Dermis microvascular lymphatic vessel endothelial cell (primary cell): ENCODE measurements at regions not wholly inside any gene's neighbourhood (a gene's known extent, or its start where the extent isn't known, plus 50 kb on each side); places are given as distances from the start of the nearest gene placed in this dataset.

Source experiments
- DNase-seq, 2 donors: peaks; one replicate each; pipeline versions ENCODE4 v3.0.0 to v3.0.0-alpha.2; 2010; ENCODE audit warnings: low read depth in 2 of 2

DNA sequence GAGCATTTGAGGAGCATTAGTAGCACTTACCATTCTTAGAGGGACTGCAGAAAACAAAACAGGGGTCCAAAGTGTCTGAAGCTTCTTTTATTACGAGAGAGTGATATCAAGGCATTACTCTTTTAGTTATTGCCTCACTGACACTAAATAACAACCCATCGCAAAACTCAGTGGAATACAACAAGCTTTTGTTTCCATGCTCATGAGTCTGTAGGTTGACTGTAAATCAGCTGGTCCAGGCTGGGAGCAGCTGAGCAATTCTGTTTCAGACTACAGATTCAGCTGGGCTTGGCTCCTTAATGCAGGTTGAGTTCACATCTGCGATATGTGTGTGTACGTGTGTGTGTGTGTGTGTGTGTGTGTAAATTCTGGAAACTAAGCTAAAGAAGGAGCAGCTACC is 501.8 kb upstream of the PKDCC start:
- no peak for DNase-seq

DNA sequence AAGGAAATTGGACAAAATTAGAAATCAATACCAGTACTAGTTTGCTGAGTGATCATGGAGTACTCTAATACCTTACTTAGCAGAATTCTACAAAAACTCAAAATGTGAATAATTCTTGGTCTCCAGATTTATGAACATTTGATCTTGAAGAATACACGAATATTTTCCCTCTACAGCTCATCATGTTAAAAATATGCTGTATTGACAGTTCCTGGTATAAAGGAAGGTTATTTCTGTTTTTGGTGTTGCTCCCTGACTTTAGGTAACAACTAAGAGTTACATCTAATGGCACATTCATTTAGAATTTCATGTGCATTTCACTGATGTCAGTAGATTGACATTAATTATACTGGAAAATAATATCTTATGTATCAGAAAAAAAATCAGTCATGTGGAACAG is 479.2 kb upstream of the PKDCC start:
- DNase-seq, result no peak

DNA sequence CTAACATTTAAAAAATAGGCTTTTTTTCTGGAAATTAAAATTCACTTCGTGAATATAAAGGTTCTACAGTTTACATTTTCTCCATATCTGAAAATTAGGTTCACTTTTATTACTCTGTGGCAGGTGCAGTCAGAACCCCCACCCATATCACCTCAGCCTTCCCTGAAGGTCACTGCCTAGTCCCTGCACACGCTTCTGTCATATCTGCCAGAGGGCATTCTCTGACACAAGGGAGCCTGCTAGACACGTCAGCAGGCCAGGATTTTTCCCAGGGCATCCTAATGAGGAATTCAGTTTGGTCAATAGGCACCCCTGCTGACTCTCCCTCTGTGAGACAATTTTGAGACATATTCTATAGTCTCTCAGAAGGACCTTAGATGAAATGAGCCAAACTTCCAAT is 475.7 kb upstream of the PKDCC start:
- DNase-seq, result no peak

DNA sequence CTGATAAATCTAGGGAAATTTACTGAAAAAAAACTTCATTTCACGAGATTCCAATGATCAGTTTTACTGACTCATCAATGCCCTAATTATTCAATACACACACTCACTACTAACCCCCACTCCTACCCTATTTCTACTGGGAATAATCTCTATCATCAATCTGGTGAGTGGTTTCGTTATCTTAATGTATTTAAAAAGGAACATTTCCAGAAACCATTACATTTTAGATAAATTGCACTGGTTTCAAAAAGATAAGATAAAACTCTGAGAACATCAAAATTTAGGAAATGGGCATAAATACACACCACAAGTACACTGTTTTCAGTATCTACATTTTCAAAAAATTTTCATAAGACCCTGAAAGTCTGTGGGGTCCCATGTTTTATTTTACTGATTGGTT is 471.4 kb upstream of the PKDCC start:
- no peak for DNase-seq

DNA sequence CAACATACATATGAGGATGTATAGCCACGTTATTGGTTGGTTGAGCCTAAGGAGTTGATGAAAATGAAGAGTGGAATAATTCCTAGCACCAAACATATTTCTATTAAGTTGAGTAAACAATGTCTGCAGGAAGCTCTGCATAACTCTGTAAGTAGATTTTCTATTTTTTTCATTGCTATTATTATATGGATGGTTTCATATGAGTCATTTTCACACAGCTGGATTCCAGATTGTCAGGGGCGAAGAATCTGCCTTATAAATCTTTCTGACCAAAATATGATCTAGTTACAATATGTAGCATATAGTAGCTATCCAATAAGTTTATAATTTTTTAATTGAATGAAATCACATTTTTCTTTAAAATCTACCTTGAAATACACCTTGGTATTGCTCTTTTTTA is 468.0 kb upstream of the PKDCC start:
- no peak for DNase-seq

DNA sequence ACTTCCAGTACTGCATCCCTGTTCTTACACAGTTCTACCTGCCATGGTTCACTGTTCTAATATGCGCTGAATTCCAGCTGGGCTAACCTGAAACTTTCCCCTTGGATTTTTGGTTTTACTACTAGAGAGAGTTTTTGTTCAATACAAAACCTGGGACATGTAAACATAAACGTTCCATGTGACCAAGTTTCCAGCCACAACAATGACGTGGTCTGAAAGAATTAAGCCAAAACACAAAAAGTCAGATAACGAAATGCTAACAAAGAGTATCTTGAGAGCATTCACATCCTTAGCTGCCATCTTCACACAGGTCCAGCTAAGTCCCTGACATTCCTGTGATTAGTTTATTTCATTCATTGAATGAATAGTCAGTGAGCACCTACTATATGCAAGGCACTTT is 467.0 kb upstream of the PKDCC start:
- no peak for DNase-seq

DNA sequence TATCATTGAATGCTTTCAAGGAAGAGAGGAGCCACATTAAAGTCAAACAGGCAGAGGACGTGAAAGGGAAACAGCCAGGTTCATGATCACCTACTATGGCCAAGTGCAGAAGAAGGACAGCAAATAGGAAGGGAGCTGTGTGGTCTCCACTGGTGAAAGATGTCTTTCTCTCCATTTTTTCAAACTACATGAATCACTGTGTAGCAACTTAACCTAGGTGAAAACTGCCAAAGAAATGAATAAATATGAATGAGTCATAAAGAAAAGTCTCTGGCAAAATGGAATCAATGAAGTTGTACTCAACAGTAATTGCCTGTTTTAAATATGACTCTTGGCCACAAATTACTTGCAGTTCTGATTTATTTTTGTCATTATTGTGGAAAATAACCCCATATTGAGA is 452.6 kb upstream of the PKDCC start:
- no peak for DNase-seq

DNA sequence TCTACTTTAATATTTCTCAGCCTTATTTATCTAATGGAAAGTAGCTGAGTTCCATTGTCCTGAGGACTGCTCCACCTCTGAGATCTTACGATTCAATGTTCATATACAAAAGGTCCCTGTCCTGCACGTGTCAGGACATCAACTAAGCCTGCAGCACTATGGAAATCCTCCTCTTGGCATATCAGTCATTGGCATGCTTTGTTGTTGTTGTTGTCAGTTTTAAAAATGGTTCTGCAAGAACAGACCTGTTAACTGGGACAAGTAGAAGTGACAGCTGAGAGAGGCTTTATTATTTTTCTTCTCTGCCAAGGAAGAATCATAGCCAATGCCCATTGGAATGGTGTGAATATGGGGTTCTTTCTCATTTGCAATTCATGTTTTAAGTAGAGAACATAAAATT is 450.1 kb upstream of the PKDCC start:
- no peak for DNase-seq

DNA sequence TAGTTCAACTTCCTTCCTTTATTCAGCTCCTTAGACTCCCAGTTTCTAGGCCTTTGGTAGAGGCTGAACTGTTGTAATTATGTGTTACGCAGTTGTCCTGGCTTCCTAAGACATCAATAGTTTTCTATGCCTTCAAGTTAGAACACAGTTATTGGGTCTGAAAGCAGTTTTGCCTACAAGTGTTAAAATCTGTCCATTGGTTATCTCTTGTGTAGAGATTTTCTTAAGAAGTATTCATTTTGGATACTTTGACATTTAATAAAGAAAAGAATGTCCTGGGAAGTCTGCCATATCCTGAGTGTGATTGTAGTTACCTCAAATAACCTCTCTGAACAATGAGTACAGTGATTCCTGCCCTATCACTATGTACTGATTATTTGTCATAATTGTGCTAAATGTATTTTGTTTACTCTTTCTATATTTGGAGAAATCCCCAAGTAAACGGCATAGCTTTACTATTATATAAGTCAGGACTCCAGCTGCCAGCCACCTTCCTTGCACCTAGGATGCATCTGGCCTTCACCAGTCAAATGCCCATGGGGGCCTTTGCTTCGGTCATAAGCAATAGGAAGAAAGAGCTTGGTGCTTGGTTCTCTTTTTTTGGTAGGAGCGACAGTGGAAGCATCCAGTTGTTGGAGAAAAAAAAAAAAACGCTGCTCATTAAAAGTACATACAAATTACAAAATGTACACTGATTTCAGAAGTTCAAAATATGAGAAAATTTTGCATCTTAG is 449.5 kb upstream of the PKDCC start:
- no peak for DNase-seq

DNA sequence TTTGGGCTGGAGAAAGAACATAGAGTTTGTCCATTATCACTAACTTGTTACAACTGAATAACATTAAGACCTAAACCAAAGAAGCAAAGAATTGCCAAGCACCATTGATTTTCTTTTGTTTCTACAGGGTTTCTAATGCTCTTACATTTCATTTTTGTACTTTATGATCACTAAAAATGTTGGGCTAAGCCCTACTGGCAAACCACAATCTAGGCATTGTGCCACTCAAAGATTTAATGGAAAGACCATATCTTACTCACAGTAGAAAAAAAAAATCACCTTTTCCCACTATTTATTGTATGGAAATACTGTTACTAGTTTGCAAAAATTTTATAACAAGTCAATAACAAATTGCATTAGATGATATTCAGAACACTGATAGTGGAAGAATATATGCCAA is 447.4 kb upstream of the PKDCC start:
- DNase-seq, result no peak

DNA sequence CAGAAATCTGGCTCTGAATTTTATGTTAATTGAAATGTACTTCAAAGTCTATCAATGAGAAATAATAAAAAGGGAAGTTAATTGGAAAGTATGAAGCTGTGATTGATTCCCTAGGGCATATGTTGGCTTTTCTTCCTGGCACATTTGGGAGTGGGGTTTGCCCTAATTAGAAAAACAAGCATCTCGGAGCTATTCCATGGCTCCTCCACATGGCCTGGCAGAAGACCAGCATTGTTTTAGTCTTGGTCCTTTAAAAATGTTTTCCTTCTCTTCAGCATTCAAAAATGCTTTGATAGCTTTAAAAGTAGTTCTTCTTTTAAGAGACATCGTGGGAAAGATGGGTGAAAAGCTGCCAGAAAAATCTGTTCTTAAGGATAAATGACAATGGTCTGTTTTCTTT is 445.5 kb upstream of the PKDCC start:
- DNase-seq, result no peak

DNA sequence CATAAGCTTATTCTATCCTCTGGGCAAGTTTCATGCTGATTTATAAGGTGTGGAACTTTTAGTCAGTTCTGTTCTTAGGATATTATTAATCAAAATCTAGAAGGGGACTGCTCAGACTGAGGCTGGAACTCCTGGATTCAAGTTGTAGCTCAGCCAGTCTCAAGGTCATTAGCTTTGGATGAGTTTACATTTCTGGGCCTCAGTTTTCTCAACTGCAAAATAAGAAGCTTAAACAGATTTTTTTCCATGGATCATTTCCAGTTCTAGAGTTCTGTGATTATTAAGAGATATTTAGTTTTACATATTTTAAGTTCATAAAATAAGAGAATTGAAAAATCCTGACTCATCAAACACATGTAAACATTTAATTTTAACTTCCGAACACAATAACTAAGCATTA is 442.5 kb upstream of the PKDCC start:
- DNase-seq, result no peak

DNA sequence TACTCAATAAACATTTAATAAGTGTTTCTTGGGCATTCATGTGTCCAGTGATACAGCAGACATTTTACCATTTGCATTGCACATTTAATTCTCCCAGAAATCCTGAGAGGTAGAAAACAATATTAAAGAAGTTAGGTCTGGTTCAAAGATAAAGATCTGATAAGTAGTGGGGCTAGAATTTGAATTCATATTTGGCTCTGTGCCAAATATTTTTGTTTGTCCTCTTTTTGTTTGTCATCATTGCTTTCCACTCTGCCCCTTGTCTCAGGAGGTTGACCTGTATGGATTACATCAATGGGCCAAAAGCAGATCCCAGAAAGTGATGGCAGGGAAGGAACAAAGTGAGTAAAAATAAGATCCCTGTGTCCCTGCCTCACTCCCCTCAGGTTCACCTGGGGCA is 441.9 kb upstream of the PKDCC start:
- no peak for DNase-seq

DNA sequence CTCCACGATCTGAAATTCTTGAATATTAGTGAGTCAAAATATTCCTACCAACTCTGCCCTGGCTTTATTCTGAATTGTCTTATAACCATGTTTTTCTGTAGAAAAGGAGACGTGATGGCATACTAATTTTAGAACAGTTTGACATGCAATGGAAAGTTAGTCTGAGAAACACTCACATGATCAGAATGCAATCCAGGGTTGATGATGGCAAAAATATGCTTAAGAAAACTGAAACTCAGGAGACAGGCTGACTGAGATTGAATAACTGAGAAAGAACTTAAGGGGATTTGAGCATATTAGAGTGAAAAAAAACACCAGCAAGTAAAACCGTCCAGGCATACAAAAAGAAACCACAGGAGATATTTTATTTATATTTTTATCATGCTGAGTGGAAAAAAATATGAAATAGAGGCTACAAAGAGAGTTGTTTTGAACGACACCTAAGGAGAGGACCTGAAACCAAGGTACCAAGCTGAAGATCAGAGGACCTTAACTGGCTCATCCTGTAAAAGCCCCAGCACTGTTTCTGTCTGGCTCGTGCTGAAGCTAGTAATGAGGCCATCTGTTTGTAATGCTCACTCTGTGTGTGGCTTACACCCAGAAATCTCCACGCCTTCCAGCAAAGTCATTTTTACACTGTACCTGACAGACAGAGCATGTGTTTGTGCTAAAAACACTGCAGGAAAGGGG is 437.2 kb upstream of the PKDCC start:
- no peak for DNase-seq

DNA sequence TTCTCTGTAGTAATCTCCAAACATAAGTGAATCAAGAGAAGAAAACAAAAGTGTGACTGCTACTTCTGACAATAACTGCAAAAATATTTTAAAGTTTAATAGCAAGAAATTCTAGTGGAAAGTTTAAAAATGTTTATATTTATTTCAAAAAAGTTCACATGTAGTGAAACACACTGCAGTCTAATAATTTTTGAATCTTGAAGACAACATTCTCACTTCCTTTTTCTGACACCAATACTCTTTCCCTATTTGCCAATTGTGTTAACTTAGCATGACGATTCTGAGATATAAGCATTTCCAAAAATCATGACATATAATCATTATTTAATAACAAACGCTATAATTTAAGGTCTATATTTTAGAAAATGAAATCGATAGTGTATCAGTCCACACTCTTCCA is 429.1 kb upstream of the PKDCC start:
- DNase-seq, result no peak

DNA sequence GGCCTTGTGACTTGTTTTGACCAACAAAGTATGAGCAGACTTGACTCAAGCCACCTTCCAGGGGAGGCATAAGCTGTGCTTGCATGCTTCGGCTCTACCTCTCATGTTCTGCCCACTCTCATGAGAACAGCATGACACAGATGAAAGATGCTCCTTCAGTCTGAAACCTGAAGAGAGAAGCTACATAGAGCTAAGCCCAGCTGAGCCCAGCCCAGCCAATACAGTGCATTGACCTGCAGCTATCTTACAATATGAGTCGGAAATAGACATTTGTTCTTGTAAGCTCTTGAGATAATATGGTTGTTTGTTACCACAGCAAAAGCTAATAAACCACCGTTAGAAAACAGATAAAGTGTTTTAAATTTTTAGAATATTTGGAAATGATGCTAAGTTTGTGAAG is 426.7 kb upstream of the PKDCC start:
- no peak for DNase-seq

DNA sequence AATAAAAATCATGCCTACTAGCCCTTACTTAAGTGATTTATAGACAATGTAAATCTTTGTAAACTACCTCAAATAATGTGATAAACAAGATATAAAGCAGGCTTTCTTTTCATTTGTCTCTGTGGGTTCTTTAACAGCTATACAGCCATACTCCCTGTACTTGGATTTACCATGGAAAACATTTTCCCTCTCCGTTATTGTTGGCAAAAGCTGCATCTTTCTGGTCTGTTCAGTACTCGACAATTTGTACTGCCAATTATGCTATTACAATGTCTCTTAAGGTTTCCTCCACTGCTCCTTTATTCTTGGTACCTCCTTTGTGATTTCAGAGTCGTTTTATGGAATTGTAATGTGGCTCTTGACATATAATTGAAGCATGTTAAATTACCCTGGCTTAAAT is 426.3 kb upstream of the PKDCC start:
- DNase-seq, result no peak

DNA sequence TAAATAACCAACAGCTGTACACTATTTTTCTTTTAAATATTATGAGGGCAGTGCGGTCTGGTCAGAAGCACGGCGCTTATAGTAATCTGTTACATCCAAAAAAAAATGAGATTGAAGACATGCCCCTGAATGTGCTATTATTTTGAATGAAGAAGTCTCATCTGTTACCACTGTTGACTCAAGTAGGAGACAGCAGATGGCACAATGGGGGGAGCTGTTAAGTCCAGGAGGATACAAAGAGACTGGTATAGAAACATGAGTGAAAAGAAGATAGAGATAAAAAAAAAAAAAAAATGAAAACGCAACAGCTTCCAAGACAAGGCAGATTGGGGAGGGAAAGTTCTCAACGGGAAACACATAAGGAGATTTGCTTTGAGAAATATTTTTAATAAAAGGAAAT is 425.5 kb upstream of the PKDCC start:
- DNase-seq, result no peak

DNA sequence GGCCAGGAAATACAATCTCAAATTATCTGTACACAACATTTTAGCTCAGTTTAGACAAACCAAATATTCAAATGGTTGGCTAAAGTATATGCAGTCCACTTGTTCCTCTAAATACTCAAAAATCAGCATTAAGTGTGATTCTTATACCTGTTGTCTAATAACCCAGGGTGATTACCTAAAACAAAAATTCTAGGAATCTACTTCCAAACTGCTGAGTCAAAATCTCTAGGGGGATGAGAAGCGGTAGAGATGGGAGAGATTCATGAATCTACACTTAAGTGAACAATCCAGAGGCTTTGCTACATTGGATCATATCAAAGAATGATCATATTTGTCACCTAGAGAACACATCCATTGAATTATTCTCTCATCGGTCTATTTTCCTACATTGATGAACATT is 420.9 kb upstream of the PKDCC start:
- no peak for DNase-seq

DNA sequence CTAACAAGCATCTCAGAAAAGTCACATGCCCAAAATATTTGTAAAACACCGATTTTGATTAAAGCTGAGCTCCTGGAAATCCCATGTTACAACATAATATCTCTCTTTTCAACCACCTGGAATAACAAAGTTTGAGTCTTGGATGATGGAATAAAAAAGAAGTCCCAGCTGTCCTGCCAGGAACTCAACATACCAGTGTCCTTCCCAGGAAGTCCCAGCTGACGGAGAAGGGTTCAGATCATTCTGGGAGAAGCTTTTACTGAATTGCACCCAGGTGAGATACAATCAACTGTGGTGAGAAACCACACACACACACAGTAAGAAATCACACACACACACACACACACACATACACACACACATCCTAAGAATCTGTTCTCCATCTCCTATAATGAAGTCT is 413.1 kb upstream of the PKDCC start:
- DNase-seq, result no peak

DNA sequence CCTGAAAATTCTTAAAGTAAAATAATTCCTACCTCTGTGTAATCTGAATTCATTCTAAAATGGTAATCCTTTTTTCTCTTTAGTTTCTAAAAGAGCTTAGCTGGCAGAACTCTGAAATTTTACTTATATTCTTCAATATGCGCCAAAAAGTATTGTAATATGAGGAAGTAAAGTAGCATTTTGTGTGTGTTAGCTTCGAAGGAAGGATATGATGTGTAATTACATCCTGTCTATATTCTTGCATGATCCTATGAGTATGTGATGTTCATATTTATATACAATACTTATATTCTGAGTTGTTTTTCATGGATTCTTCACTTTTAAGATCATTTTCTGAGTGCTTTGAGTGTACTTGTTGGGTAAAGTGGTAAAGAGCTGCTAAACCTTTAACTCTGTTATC is 402.9 kb upstream of the PKDCC start:
- DNase-seq, result no peak

DNA sequence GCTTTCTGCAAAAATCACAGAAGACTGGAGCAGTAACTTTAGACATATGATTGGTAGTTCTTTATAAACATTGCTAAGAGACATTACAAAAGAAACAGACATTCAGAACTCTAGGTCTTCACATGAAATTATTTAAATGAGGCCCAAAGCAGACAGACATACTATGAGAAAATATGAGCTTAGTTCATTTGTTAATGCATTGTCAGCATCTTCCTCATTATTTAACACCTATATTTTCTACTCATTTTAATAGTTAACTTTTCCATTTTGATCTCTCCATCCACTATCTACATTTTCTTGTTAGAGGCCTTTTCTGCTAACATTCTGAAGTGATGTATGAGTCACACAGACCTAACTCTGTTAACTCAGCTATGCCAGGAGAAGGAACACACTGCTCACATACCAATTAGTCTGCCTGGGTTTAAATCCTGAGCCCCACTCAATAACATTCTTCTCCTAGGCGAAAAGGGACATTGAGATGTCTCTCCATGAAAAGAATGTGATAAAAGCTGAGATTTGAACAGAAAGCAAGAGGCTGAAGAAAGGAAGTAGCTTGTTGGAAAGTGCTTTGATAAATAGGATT is 400.3 kb upstream of the PKDCC start:
- no peak for DNase-seq

DNA sequence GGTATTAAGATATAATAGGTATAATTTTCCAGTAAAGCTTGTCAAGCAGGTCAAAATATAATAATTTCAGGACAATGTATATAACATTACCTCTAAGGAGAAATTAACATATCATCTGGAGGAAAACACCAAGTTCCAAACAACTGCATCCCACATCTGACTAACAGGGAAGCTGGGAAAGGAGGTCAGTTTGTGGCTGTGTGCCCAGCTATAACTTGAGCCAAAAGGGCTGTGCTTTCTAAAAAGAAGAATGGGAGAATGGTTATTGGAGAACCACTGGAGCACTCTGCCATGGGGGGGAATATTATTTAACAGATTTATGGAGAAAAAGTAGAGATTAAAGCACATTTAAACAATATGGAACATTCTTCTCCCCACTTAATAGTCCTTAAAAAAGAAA is 390.6 kb upstream of the PKDCC start:
- no peak for DNase-seq
